ENCODE measurements at regions not wholly inside any gene's neighbourhood (a gene's known extent, or its start where the extent isn't known, plus 50 kb on each side); places are given as distances from the start of the nearest gene placed in this dataset.

DNA sequence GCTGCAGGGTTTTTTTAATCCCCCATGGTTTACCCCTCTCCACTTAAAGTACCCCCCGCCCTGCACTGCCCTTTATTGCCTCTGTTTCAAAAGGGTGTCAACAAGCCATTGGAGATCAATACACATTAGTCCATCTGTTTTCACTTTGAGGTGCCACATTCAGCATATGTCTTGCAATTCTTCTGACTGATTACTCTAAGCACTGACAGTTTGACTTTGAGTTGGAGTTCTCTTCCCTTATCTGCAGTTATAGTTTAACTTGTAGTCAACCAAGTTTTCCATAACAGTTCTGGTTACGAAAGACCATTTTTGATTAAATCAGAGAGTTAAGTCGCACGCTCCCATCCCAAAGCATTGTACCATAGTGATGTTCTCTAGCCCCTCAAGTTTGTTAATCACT is 260.8 kb upstream of the TBX3 start:
- H3K36me3 ChIP-seq (ENCODE audit: control insufficient read depth, insufficient read depth, low read length), result no peaks in the 10 kb centered on the region
- H3K4me3 ChIP-seq (ENCODE audit: low read depth, low read length), result no peak overlapping the region
- DNase-seq (no peak), ATAC-seq (ENCODE audit: low read depth in 2 of 2) (no peak)
- no peaks in the 10 kb centered on the region for H3K27me3 ChIP-seq (ENCODE audit: control insufficient read depth, insufficient read depth, low read length)
- no peak overlapping the region for H3K27ac Mint-ChIP-seq
- no peak overlapping the region for H3K4me3 Mint-ChIP-seq
- H3K9me3 Mint-ChIP-seq, result peaks cover 0 to 12% (median 5%) of the 10 kb centered on the region in 7 donors
- H3K4me1 ChIP-seq (ENCODE audit: control insufficient read depth, insufficient read depth, low read length, poor library complexity, severe bottlenecking), result no peaks in the 10 kb centered on the region
- H3K4me1 Mint-ChIP-seq, result no peaks in the 10 kb centered on the region
- H3K27ac ChIP-seq (ENCODE audit: insufficient read depth, low read length, poor library complexity, severe bottlenecking), result no peak overlapping the region
- H3K36me3 Mint-ChIP-seq, result no peaks in the 10 kb centered on the region
- no peaks in the 10 kb centered on the region for H3K27me3 Mint-ChIP-seq
- peaks cover 0 to 4% of the 10 kb centered on the region in 2 experiments for H3K9me3 ChIP-seq (ENCODE audit: control insufficient read depth in 2 of 2, low read length in 2 of 2)

DNA sequence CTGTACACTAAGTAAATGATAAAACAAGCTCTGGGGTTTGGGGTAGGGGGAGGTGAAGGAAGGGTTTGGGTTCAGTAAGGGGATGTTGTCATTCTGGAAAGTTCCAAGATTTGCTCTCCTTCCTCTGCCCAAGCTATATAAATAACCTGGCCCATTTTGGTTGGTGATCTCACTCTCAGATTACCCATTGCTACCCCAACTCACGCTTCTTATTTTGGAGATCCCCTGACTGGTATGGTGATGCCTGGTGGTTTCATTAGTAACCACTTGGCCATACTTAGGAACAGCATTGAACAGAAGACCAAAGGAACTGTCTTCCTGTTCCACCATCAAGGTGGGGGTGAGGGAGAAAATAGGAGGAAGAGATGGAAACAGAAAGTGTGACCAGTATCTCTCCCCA is 259.6 kb upstream of the TBX3 start:
- H3K4me3 Mint-ChIP-seq, result no peak overlapping the region
- H3K27me3 Mint-ChIP-seq, result no peaks in the 10 kb centered on the region
- no peaks in the 10 kb centered on the region for H3K4me1 ChIP-seq (ENCODE audit: control insufficient read depth, insufficient read depth, low read length, poor library complexity, severe bottlenecking)
- H3K4me1 Mint-ChIP-seq, result no peaks in the 10 kb centered on the region
- H3K27ac ChIP-seq (ENCODE audit: insufficient read depth, low read length, poor library complexity, severe bottlenecking), result no peak overlapping the region
- peaks cover 0 to 13% (median 5%) of the 10 kb centered on the region in 7 donors for H3K9me3 Mint-ChIP-seq
- H3K36me3 Mint-ChIP-seq, result no peaks in the 10 kb centered on the region
- no peaks in the 10 kb centered on the region for H3K27me3 ChIP-seq (ENCODE audit: control insufficient read depth, insufficient read depth, low read length)
- DNase-seq (no peak), ATAC-seq (ENCODE audit: low read depth in 2 of 2) (no peak)
- H3K27ac Mint-ChIP-seq, result no peak overlapping the region
- H3K36me3 ChIP-seq (ENCODE audit: control insufficient read depth, insufficient read depth, low read length), result no peaks in the 10 kb centered on the region
- no peak overlapping the region for H3K4me3 ChIP-seq (ENCODE audit: low read depth, low read length)
- peaks cover 0 to 5% of the 10 kb centered on the region in 2 experiments for H3K9me3 ChIP-seq (ENCODE audit: control insufficient read depth in 2 of 2, low read length in 2 of 2)

DNA sequence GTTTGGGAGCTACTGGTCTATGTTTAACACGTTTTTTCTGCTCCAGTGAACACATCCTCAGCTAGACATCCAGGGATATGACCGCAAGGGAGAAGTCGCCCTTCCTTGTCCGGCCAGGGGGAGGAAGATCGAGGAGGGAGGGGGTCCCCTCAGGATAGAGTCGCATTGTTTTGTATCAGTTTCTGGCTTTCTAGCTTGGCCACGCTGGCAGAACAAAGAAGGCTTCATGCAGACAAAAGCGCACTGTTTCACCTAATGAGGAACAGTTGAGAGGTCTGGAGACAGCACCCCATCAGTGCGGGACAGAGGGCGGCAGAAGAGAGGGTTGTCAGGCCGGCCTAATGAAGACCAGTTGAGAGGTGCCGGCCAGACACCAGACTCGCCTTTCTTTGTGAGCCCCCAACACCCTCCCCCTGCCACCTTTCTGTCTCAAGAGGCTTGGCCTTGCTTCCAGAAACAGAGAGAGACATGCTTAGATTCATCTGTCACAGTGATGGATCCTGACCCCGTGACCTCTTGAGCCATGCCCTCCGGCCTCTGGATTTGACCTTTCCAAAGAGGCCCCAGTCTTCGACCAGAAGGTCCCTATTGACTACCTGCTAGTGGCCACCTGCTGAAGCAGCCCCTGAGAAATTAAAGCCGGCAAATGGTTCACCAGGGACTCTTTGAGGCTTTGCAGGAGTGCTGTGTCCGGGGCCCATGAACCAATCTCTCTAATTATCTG is 254.7 kb upstream of the TBX3 start:
- Histone ChIP-seq H3K27ac (ENCODE audit: insufficient read depth, low read length, poor library complexity, severe bottlenecking) (no peak overlapping the region), H3K9me3 (ENCODE audit: control insufficient read depth in 2 of 2, low read length in 2 of 2) (peaks cover 0 to 5% of the 10 kb centered on the region in 2 experiments), H3K4me3 (ENCODE audit: low read depth, low read length) (no peak overlapping the region), H3K4me1 (ENCODE audit: control insufficient read depth, insufficient read depth, low read length, poor library complexity, severe bottlenecking) (no peaks in the 10 kb centered on the region), H3K27me3 (ENCODE audit: control insufficient read depth, insufficient read depth, low read length) (no peaks in the 10 kb centered on the region), H3K36me3 (ENCODE audit: control insufficient read depth, insufficient read depth, low read length) (no peaks in the 10 kb centered on the region)
- Mint-ChIP-seq H3K27me3 (no peaks in the 10 kb centered on the region), H3K4me1 (no peaks in the 10 kb centered on the region), H3K9me3 (peaks cover 2 to 20% (median 11%) of the 10 kb centered on the region in 7 donors), H3K27ac (no peak overlapping the region), H3K4me3 (peak overlapping the region in 1 of 4 donors; percentile 47), H3K36me3 (no peaks in the 10 kb centered on the region)
- ATAC-seq (ENCODE audit: low read depth in 2 of 2) (no peak), DNase-seq (no peak)

DNA sequence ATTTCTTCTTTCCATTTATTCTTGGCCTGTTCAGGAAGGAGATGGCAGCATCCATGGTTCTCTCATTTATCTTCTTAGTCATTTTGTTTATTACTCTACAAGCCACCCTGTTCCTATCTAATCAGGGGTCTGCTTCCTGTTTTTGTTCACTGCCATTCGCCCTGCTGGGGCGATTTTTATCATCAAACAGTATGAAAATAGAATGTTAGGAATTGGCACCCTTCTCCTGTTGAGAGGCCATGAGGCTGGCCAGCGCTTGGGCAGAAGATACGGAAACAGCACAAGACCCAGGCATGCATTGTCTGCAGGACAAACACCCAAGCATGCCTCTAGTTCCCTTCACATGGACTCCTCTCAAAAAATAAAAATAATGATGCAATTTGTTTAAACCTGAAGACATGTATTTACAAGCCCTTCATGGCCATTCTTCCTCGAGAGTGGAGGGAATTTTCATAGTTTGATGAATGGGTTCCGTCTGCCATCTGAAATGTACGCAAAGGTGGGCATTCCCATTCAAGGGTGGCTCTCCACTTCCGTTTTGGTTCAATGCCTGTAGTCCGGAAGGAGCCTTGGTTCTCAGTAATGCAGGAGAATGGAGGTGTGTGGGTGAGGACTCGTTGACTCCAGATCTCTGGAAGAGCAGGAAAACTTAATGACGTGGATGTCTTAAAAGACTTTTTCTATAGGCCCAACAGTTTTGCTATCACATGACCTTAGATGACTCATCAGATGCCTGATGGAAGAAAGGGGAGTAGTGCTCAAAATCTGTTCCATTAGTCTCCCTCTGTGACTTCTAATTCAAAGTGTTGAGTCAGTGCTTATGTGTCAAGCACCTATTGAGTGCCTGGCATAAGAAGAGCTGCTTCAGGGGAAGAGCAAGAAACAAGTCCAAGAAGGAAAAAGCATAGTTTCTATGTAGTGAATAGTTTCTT is 252.4 kb upstream of the TBX3 start:
- ATAC-seq (ENCODE audit: low read depth in 2 of 2) (no peak), DNase-seq (no peak)
- Histone ChIP-seq H3K27ac (ENCODE audit: insufficient read depth, low read length, poor library complexity, severe bottlenecking) (no peak overlapping the region), H3K27me3 (ENCODE audit: control insufficient read depth, insufficient read depth, low read length) (no peaks in the 10 kb centered on the region), H3K4me1 (ENCODE audit: control insufficient read depth, insufficient read depth, low read length, poor library complexity, severe bottlenecking) (no peaks in the 10 kb centered on the region), H3K4me3 (ENCODE audit: low read depth, low read length) (no peak overlapping the region), H3K36me3 (ENCODE audit: control insufficient read depth, insufficient read depth, low read length) (no peaks in the 10 kb centered on the region), H3K9me3 (ENCODE audit: control insufficient read depth in 2 of 2, low read length in 2 of 2) (peaks cover 0 to 5% of the 10 kb centered on the region in 2 experiments)
- Mint-ChIP-seq H3K4me3 (no peak overlapping the region), H3K27me3 (no peaks in the 10 kb centered on the region), H3K36me3 (no peaks in the 10 kb centered on the region), H3K4me1 (no peaks in the 10 kb centered on the region), H3K9me3 (peaks cover 0 to 21% (median 7%) of the 10 kb centered on the region in 7 donors), H3K27ac (no peak overlapping the region)

DNA sequence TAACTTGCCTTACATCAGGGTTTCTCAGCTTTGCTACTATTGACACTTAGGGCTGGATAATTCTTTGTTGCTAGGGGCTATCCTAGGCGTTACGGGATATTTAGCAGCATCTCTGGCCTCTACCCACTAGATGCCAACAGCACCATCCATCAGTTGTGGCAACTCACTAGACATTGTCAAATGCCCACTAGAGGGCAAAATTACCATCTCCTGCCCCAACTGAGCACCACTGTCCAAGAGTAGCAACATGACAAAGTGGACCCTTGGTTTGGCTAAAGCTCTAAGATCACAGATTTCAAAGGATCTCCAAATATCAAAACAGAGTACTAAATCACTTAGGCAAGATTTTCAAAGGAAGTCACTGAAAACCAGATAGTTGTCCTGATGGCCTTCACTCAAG is 251.7 kb upstream of the TBX3 start:
- Histone ChIP-seq H3K4me3 (ENCODE audit: low read depth, low read length) (no peak overlapping the region), H3K9me3 (ENCODE audit: control insufficient read depth in 2 of 2, low read length in 2 of 2) (peaks cover 3 to 5% of the 10 kb centered on the region in 2 experiments), H3K36me3 (ENCODE audit: control insufficient read depth, insufficient read depth, low read length) (no peaks in the 10 kb centered on the region), H3K27ac (ENCODE audit: insufficient read depth, low read length, poor library complexity, severe bottlenecking) (no peak overlapping the region), H3K4me1 (ENCODE audit: control insufficient read depth, insufficient read depth, low read length, poor library complexity, severe bottlenecking) (no peaks in the 10 kb centered on the region), H3K27me3 (ENCODE audit: control insufficient read depth, insufficient read depth, low read length) (no peaks in the 10 kb centered on the region)
- no peak for DNase-seq
- ATAC-seq (ENCODE audit: low read depth in 2 of 2), result no peak
- H3K4me3 Mint-ChIP-seq, result no peak overlapping the region
- H3K4me1 Mint-ChIP-seq, result no peaks in the 10 kb centered on the region
- H3K27ac Mint-ChIP-seq, result no peak overlapping the region
- H3K9me3 Mint-ChIP-seq, result peaks cover 2 to 29% (median 11%) of the 10 kb centered on the region in 7 donors
- H3K36me3 Mint-ChIP-seq, result no peaks in the 10 kb centered on the region
- H3K27me3 Mint-ChIP-seq, result no peaks in the 10 kb centered on the region

DNA sequence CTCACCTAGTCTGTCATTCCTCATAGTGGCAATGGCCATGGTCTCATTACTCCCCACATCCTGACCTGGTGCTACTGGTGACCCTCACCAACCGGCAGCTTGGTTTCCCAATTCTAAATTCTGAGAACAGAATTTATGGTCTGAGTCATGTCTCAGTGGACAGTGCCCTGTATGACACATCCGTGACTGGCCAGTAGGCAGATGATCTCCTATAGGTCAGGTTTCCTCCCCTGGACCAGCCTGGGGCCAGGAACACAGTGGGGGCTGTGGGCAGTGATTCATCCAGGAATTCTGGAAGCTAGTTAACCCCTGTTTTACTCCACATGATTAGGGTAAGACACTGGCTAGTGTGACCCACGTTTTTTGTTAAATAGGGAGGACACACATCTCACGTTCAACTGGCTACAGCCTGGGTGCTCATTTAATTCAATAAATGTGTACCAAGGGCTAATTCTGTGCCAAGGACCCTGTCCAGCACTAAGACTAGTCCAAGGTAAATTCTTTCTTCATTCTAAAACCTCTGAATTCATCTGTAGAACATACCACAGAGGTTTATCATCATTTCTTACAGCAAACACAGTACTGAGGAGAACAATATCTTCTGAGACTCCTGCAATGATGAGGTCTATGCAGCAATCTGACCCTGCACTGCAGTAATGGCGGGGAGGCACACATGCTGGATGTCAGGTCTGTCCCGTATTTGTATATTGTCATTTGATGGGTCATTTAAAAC is 249.6 kb upstream of the TBX3 start:
- Histone ChIP-seq H3K4me1 (ENCODE audit: control insufficient read depth, insufficient read depth, low read length, poor library complexity, severe bottlenecking) (no peaks in the 10 kb centered on the region), H3K27ac (ENCODE audit: insufficient read depth, low read length, poor library complexity, severe bottlenecking) (no peak overlapping the region), H3K9me3 (ENCODE audit: control insufficient read depth in 2 of 2, low read length in 2 of 2) (peaks cover 0 to 3% of the 10 kb centered on the region in 2 experiments), H3K4me3 (ENCODE audit: low read depth, low read length) (no peak overlapping the region), H3K36me3 (ENCODE audit: control insufficient read depth, insufficient read depth, low read length) (no peaks in the 10 kb centered on the region), H3K27me3 (ENCODE audit: control insufficient read depth, insufficient read depth, low read length) (no peaks in the 10 kb centered on the region)
- H3K4me3 Mint-ChIP-seq, result no peak overlapping the region
- H3K27me3 Mint-ChIP-seq, result no peaks in the 10 kb centered on the region
- no peaks in the 10 kb centered on the region for H3K4me1 Mint-ChIP-seq
- H3K9me3 Mint-ChIP-seq, result peaks cover 2 to 24% (median 11%) of the 10 kb centered on the region in 7 donors
- H3K27ac Mint-ChIP-seq, result no peak overlapping the region
- DNase-seq, result no peak
- ATAC-seq (ENCODE audit: low read depth in 2 of 2), result no peak
- no peaks in the 10 kb centered on the region for H3K36me3 Mint-ChIP-seq

DNA sequence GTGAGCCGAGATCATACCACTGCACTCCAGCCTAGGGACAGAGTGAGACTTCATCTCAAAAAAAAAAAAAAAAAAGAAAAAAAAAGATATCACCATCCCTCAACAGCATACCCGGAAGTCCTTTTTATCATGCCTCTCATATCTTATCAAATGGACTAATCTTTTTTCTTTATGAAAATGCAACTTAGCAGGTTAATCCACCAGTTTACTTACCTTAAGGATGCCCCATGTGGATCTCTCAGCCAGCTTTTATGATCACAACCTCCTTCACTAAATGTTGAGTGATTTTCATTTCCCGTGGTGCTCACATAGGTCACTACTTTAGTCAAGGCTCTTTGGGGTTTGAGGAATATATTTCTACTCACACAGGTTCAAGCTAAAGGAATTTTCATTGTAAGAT is 248.8 kb upstream of the TBX3 start:
- H3K27ac ChIP-seq (ENCODE audit: insufficient read depth, low read length, poor library complexity, severe bottlenecking), result no peak overlapping the region
- no peak overlapping the region for H3K4me3 Mint-ChIP-seq
- H3K36me3 Mint-ChIP-seq, result no peaks in the 10 kb centered on the region
- no peaks in the 10 kb centered on the region for H3K36me3 ChIP-seq (ENCODE audit: control insufficient read depth, insufficient read depth, low read length)
- no peak overlapping the region for H3K27ac Mint-ChIP-seq
- peaks cover 3 to 28% (median 11%) of the 10 kb centered on the region in 7 donors for H3K9me3 Mint-ChIP-seq
- H3K4me3 ChIP-seq (ENCODE audit: low read depth, low read length), result no peak overlapping the region
- no peaks in the 10 kb centered on the region for H3K27me3 ChIP-seq (ENCODE audit: control insufficient read depth, insufficient read depth, low read length)
- H3K9me3 ChIP-seq (ENCODE audit: control insufficient read depth in 2 of 2, low read length in 2 of 2), result peaks cover 0 to 3% of the 10 kb centered on the region in 2 experiments
- DNase-seq (no peak), ATAC-seq (ENCODE audit: low read depth in 2 of 2) (no peak)
- no peaks in the 10 kb centered on the region for H3K4me1 Mint-ChIP-seq
- no peaks in the 10 kb centered on the region for H3K27me3 Mint-ChIP-seq
- H3K4me1 ChIP-seq (ENCODE audit: control insufficient read depth, insufficient read depth, low read length, poor library complexity, severe bottlenecking), result no peaks in the 10 kb centered on the region
